NOMO-1 treated with dmso at 0.1 percent for 144 hours (cell line): ENCODE measurements at regions not wholly inside any gene's neighbourhood (a gene's known extent, or its start where the extent isn't known, plus 50 kb on each side); places are given as distances from the start of the nearest gene placed in this dataset.

Experiments used
- DNase-seq: peaks from one replicate; lab custom pipeline; 2025; ENCODE audit not compliant: unreplicated experiment; lab: John Stamatoyannopoulos, UW

DNA sequence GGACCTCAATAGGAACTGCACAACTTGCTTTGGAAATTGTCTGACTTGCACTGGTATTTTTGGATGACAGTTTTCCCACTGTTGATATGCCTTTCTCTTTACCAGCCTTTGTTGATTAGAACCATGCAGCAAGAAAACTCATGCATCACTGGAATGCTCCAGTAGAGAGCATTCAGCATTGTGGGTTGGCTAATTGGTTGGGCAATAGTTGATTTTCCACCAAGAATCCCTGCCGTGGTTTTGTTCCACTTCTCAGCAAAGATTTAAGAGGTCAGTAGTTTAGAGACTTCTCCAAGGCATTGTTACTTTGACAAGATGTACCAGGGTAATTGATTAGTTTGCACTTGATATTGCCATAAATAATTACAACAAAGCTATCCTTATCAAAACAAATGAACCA, 260.0 kb downstream of the DHX35 start:
- DNase-seq = no peak

DNA sequence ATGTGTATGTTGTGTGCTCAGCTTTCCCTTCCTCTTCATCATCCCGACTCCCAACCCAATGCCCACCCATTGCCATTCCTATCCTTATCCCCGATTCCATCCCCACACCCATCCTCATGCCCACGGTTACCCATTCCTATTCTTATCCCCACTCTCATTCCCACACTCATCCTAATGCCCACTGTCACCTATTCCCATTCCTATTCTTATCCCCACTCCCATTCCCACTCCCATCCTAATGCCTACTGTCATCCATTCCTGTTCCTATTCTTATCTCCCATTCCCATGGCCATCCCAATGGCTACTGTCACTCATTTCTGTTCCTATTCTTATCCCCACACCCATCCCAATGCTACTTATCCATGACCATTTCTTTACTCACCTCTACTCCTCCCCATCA, 254.1 kb downstream of the DHX35 start:
- no peak for DNase-seq

DNA sequence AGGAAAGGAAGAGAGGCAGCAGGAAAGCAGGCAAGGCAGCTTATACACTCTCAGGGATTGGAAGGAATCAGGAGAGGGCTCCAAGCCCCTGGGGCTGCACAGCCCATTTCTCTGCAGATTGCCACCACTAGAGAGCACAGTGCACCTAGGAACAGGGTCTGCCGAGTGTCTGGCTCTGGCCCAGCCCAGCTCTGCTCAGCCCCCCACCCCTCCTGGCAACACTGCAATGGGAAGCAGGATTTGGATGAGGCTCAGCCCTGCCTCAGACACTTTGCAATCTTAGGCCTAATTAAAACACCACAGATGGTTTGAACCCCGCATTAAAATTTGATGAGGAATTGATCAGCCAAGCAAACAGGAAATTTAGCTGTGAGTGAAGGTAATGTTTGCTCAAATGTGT, 252.7 kb downstream of the DHX35 start:
- DNase-seq = no peak

DNA sequence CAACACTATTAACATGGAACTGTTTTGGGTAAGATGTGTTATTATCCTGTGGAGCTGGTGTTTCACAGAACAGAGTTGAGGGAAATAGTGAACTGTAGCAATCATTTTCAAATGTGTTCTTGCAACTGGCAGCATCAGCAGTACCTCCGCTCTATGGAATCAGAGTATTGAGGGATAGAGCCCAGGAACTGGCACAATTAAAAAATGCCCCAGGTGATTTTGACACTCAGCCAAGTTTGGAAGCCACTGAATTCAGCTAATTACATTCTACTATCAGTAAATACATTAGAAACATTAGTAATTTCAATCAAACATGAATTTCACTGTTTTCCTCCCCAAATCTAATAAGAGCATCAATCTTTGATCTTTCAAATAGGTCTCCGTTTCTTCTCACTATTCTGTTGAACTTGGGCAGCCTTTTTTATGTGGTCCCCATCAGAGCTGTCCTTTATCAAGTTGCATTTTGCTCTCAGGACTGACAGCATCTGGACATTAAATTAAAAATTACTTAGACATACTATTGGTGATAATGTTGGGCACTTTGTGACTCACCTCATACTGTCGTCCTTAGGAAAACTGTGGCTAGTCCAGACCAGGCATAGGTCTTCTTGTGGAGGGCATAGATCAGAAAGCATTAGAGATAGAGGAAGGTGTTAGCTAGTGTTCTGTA, 251.5 kb downstream of the DHX35 start:
- DNase-seq = no peak

DNA sequence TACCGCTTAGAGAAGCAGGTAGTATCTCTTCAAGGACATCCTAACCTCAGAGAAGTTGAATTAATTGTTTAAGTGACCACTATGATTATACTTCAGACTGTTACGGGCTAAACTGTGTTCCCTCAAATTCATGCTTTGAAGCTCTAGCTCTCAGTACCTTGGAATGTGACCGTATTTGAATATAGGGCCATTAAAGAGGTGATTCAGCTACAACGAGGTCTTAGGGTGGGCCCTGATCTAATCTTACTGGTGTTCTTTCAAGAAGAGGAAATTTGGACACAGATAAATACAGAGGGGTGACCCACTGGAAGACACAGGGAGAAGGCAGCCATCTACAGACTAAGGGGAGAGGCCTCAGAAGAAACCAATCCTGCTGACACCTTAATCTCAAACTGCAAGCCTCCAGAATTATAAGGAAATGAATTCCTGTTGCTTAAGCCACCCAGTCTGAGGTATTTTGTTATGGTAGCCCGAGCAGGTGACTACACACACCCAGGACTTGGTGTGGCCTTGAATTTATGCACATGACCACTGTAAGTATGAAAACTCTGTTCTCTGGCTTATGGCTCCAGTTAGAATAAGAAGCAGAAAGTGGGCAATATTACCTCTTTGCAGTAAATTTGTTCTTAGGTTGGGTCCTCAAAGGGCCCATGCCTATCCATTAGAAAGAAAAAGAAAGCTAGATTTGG, 249.1 kb downstream of the DHX35 start:
- DNase-seq = no peak

DNA sequence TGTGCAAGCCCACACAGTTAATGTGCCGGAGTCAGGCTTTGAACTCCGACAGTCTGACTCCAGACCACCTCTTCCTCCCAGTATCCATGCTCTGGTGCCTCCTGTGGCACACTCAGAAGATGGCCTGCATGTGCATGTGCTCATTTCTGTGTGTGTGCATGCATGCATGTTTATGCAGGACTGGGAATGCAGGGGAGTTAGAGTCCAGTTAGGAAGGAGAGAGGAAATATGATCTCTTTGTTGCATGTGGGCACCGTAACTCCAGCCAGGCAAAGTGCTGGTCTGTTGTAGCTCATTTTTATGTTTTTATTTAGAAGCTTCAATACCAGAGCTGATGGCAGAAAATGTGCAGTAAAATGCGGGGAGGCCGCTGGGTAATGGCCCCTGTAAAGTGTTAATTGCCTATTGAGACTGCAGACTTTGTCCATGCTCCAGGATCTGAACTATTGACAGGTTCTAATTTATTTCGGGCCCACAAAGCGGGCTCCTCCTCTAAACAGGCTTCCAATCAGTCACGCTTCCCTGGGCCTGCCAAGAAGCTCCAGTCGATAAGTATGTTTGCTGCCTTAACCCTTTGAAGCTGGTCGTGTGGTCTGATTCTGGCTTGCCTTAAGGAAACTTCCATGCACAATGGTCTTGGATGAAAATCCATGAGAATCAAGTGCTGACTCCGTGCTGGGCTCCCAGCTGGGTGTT, 248.3 kb downstream of the DHX35 start:
- DNase-seq = no peak

DNA sequence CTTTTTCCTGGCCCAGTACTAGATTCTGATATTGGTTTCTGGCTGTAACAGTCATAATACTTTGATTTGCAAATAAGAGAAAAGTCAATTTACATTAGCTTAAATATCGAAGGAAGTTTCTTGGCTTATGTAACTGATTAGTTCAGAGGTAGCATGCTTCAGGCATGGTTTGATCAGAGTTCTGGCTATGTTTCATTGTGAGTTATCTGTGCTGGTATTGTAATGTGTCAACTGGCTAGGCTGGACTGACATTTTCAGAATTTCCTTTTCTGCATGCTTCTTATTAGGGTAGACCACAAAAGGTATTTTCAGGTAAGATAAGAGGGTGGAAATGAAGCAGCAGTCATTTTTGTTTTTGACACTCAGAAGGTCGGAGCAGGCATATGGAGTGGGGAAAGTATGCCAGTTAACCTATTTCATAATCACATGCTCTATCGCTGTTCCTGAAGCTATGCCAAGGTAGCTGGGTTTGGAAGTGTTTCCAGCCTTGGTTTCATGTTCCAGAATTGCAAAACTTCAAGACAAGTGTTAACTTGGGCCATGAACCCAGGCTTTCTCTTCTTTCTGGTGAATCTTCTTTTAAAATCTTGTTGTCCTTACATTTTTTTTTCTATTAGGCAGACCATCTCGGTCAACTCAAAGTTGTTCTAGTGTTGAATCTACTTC, 244.9 kb downstream of the DHX35 start:
- no peak for DNase-seq

DNA sequence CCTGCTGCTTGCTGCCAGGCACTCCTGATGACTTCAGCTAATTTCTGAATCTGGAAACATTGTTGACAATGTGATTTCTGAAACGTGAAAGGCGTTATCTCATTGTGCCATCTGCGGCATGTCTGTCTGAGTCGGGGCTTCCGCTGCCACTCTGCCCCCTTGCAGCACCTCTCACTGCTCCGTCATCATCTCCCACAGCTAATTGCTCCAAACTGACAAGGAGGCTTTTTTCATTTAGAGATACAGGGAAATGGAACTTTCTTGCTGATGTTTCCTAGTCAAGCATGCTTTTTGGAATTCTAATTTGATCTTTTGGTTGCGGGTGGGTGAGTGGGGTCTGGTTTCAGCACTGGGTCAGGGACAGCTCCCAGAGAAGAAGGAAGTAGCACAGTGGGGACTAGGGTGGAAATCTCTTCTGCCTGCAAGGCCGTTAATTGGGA, 233.5 kb downstream of the DHX35 start:
- no peak for DNase-seq

DNA sequence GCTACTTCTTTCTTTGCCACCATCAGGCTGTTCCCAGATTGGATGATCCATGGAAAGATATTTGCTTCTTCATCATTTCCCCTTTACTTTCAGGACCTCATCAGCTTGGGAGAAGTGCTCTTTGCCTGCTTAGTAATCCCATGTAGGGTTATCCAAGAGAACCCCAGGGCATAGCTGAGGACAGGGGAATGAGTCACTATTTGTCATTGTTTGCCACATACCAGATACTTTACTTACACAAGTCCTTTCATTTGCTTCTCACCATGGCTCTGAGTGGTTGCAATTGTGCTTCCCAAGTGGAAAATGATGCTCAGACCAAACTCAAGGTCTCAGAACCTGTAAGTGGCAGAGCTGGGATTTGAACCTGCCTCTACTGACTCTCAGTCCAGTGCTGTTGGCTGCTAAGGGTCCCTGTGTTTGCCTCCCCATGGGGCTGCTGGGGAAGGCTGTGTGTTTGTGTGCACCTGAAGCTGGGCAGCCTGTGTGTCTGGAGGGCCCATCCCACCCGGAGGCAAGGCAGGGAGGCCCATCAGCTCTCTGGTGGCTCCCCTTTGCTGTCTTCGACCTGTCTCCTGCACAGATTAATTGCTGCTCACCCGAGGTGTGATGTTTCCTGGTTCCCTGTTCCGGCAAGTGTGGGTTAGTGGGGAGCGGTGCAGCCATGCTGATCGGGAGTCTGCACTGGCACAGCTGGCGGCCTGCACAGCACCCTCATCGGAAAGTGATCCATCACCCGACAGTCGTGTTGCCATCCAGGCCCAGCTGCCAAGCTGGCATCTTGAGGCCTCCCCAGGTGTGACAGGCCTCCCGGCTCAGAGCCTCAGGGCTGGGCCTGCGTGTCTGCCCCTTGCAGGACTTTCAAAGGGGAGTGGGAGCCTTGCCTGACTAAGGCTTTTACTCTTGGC, 228.8 kb downstream of the DHX35 start:
- no peak for DNase-seq

DNA sequence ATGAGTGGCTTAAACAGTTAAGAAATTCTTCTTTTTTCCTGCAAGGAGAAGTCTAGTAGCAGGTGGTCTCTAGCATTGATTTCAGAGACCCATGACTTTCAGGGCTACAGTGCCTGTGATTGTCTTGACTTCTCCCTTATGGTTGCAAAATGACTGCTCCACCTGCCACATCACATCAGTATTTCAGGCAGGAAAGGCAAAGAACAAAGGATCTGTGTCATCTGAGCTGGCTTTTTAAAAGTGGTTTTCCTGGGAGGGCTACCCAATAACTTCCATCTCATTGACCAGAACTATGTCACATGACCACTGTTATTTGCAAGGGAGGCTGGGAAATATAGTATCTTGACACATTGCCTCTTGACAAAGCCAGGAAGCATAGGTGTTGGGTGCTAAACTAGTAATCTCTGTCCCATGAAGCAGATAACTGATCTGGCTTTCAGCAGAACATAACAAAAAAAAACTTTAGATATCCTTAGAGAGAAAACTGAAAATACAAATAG, 226.2 kb downstream of the DHX35 start:
- no peak for DNase-seq

DNA sequence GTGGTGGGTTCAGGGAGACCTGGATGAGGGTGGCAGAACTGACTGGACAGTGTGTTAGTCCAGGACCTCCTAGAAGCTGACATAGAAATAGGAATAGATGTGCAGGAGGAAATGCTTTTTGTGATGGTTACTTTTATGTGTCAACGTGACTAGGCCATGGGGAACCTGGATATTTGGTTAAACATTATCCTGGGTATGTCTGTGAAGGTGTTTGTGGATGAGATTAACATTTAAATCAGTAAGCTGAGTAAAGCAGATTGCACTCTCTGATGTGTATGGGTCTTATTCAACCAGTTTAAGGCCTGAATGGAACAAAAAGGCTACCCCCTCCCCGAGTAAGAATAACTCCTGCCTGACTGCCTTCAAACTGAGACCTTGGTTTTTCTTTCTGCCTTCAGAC, 219.3 kb downstream of the DHX35 start:
- DNase-seq = no peak

DNA sequence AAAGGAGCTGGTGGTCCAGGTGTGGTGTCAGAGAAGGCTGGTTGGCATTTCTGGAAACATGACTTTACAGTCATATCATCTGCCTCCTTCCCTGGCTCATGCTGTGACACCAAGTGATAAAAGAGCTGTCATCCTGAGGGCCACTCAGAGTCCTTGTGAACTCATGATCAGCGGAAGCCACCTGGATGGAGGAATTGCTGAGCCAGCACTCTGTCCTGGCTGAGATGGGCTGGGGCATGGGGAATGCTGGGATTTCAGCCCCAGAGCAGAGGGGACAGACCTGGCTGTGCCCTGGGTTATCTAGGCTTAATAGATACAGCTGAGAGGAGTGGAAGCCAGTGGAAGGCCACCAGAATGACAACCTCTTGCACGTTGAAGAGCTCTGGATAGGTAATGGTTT, 214.3 kb downstream of the DHX35 start:
- DNase-seq = no peak

DNA sequence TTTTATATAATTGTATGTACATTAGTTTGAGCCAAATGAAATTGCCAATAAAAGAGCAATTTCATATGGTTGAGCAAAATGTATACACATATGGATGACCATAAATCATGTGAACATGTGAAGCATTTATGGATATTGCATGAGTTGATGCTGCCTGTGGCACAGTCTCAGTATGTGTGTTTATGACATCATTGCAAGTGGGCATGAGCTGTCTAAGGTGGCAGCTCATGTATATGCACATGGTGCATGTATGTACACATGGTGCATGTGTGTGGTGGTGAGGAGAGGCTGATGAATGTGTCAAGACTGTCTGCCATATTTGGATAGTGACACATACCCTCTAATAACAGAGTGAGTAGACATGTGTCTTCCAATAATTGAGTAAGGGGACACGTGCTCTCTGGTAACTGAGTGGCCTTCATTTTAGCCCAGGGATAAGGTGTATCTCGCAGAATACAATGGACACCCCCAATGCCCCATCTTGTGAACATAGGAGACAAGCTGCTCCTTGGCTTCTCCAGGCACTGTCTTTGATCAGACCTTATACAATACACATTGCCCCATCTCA, 208.8 kb downstream of the DHX35 start:
- DNase-seq = no peak

DNA sequence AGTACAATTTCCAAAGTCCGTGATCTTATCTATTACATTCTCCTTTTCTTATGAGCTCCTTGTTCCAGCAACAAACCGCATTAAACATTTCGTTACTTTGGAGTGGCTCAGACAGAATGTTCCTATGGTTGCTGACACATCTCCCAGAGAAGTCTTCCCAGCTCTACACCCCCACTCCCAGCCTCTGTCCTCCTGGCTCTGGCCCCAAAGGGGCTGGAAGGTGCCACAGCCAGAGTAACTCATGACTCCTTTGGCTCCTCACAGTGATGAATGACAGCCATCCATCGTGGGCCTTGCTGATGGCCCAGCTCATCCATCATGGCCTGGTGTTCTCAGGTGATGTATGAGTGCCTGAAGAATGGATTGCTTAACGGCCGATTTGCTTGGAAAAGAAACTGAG, 203.0 kb downstream of the DHX35 start:
- no peak for DNase-seq

DNA sequence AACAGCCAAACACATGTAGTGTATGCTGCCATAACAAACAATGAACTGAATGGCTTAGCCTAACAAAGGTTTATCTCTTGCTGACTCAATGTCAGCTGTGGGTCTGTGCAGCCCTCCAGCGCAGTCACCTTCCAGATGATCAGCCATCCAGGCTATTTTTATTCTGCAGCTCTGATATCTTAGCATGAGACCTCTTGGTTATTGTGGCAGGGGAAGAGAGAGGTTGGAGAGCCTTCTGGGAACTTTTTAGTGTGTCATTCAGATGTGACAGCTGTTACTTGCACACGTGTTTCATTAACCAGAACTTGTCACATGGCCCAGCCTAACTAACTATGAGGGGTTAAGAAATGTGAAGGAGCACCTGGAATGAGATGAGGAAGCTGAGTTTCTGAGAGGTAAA, 202.5 kb downstream of the DHX35 start:
- DNase-seq = no peak

DNA sequence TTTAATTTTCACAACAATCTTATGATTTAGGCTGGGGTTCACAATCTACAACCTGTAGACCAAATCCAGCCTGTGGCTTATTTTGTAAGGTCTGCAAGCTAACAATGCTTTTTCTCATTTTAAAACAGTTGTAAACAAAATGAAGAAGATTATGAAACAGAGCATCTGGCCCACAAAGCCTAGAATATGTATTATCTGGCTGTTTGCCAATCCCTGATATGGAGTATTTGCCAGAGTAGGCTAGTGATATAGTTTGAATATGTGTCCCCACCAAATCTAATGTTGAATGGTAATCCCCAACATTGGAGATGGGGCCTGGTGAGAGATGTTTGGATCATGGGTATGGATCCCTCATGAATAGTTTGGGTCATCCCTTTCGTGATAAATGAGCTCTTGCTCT, 201.8 kb downstream of the DHX35 start:
- DNase-seq = no peak

DNA sequence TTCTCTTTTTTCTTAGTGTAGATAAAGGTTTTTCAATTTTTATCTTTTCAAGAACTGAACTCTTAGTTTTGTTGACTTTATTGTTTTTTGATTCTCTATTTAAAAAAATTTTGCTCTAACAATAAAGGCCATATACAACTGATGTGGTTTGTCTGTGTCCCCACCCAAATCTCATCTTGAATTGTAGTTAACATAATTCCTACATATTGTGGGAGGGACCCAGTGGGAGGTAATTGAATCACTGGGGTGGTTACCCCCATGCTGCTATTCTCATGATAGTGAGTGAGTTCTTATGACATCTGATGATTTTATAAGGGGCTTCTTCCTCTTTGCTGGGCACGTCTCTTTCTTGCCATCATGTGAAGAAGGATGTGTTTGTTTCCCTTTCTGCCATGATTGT, 199.8 kb downstream of the DHX35 start:
- DNase-seq = no peak

DNA sequence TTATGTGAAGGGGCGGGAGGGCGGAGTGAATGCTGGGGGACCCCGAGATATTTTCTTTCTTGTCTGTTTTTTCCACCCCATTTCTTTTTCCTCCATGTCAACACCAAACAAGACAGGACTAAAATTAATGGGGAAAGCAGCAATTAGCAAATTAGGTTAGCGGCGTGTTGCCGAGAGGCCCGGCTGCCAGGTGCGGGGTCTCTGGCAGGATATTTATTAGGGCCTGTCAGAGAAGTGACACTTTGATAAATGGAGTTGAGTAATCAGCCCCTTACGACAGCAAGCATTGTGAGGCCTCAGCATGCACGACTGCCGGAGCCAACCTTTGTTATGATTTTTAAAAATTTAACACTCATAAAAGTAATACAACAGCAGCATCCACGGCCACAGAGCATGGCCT, 193.8 kb downstream of the DHX35 start:
- DNase-seq = no peak

DNA sequence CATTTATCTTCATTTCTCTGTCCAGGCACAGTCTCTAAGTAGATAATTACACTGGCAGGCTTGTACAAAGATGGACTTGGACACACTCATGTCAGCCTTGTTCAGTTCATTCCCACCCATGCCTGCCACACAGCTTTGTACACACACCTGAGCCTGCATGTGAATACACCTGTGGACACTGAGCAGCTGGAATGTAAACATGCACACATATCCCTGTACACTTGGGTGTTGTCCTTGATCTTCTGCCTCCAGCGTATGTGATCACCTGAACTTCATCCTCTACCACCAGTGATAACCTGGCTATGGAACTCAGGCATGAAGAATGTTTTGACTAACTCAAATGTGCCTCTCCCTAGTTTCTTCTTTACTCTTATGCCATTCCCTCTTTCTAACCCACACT, 190.6 kb downstream of the DHX35 start:
- no peak for DNase-seq

DNA sequence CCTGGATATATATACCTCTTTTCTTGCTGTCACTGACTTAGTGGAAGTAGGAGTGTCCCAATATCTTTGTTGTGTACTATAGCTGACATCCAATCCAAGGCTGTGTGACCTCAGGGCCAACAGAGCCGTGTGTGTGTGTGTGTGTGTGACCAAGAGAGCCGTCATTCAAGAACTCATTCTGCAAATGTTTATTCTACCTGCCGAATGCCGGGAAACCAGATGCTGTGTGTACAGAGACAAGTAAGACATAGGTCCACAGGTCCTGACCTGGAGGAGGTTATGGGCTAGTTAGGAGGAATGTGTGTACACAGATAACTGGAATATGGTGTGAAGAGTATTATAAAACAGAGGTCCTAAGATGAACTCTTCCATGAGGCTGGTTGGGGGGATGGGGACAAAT, 190.0 kb downstream of the DHX35 start:
- DNase-seq = no peak
